Tibial artery (tissue), 4 donors: ENCODE measurements at regions not wholly inside any gene's neighbourhood (a gene's known extent, or its start where the extent isn't known, plus 50 kb on each side); places are given as distances from the start of the nearest gene placed in this dataset.
A peak's percentile ranks its signal among the peaks of the same experiment; 100 is the strongest.

Source experiments
- DNase-seq, 2 donors: peaks; one replicate each; pipeline ENCODE4 v3.0.0-alpha.2; 2019
- H3K27ac ChIP-seq, 2 donors: fragments of 200-600 bp; sonication (generic) in 1 of 2; 1 replicate in 1 of 2; 2 replicates in 1 of 2; pipeline ENCODE4 v1.5.1; 2018 to 2019; ENCODE audit warnings: mild to moderate bottlenecking in 1 of 2
- H3K27me3 ChIP-seq, 2 donors: fragments of 200-600 bp; sonication (generic) in 1 of 2; one replicate each; pipeline versions ENCODE4 v1.5.1 to v1.6.0; 2016 to 2019
- H3K36me3 ChIP-seq, 3 donors: fragments of 200-600 bp; sonication (generic) in 2 of 3; one replicate each; pipeline ENCODE4 v1.5.1; 2016 to 2019; ENCODE audit warnings: mild to moderate bottlenecking in 2 of 3
- H3K4me1 ChIP-seq, 4 donors: fragments of 200-600 bp; sonication (generic) in 2 of 4; 1 replicate in 3 of 4; 2 replicates in 1 of 4; pipeline ENCODE4 v1.5.1; 2016 to 2019
- H3K4me3 ChIP-seq, 2 donors: fragments of 200-600 bp; sonication (generic) in 1 of 2; 1 replicate in 1 of 2; 2 replicates in 1 of 2; pipeline ENCODE4 v1.5.1; 2018 to 2019; ENCODE audit warnings: mild to moderate bottlenecking in 2 of 2
- H3K9me3 ChIP-seq, 3 donors: fragments of 200-600 bp; sonication (generic) in 1 of 3; one replicate each; pipeline ENCODE4 v1.5.1; 2016 to 2019
- CTCF ChIP-seq, 2 experiments: fragments of 200-600 bp in 1 of 2; fragments of 450-650 bp in 1 of 2; IDR thresholded peaks; one replicate each; pipeline ENCODE4 v1.5.1; 2017 to 2019; ENCODE audit warnings: antibody characterized with exemption in 2 of 2, mild to moderate bottlenecking in 1 of 2, moderate library complexity in 1 of 2
- intact Hi-C: fragments of 100-400 bp; cut with DNase I; formaldehyde crosslinking; loops from one replicate; pipeline ENCODE4 v1.15.0; 2023; ENCODE audit warnings: low total_unique reads

GRCh38 chr4:123984886-123985285 lies 588.3 kb downstream of the SPRY1 start:
- Histone ChIP-seq H3K4me1 (peaks cover 0 to 12% (median 11%) of the 10 kb centered on the region in 4 donors), H3K27ac (no peak overlapping the region), H3K27me3 (no peaks in the 10 kb centered on the region), H3K36me3 (no peaks in the 10 kb centered on the region), H3K9me3 (peaks cover 0 to 5% (median 0%) of the 10 kb centered on the region in 3 donors), H3K4me3 (no peak overlapping the region)
- intact Hi-C loops = no loop called here
- DNase-seq = no peak
- no peak for TF ChIP-seq CTCF (IDR thresholded peaks at IDR 0.05)

DNA sequence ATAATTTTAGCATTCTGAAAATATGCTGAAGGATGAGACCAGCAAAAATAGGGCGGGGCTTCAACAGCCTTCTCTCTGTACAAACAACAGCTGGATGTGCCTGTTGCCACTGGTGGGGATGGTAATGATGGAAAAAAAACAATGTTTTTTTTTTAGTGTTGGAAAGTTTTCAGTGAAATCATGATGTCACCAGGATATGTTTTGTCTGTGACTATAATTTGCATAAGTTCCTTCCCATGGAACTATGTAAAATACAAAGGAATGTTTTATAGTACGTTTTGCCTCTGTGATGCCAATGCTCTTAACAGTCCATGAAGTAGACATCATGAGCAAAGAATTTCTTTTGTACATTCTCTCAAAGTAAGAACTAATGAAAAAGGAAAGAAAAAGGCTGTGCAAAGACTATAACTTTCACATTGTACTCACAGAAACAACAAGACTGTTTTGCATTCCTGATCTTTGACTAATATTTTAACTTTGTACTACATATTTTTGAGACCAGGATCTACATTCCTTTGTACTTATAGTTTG lies 589.7 kb downstream of the SPRY1 start:
- H3K27ac ChIP-seq = no peak overlapping the region
- intact Hi-C loops = no loop called here

DNA sequence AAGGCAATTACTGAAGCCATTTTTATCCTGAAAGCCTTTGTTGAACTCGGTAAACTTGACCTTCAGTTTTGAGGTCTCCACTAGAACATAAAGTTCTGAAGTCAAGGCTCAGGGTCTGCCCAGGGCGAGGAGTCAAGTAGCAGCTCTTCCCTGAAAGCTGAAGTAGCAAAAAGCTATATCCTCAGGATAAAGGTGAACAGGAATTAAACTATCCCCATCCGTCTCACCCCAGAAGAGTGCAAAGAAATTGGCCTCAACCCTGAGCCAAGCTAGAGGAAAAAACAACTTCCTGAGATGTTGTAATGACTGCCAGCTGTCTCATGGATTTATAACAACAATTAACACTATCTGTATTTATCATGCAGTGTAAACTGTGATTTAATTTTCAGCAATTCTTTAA lies 590.8 kb downstream of the SPRY1 start:
- DNase-seq = no peak
- Histone ChIP-seq H3K36me3 (no peaks in the 10 kb centered on the region), H3K4me3 (no peak overlapping the region), H3K9me3 (peaks cover 0 to 6% (median 5%) of the 10 kb centered on the region in 3 donors), H3K4me1 (peaks cover 0 to 12% (median 11%) of the 10 kb centered on the region in 4 donors), H3K27ac (no peak overlapping the region), H3K27me3 (no peaks in the 10 kb centered on the region)
- no peak for TF ChIP-seq CTCF (IDR thresholded peaks at IDR 0.05)
- intact Hi-C loops = no loop called here

More for the DNA sequence above, 589.7 kb downstream of the SPRY1 start:
- no peak for TF ChIP-seq CTCF (IDR thresholded peaks at IDR 0.05)
- Histone ChIP-seq H3K27me3 (no peaks in the 10 kb centered on the region), H3K4me1 (peaks cover 0 to 12% (median 11%) of the 10 kb centered on the region in 4 donors), H3K9me3 (peaks cover 0 to 5% (median 0%) of the 10 kb centered on the region in 3 donors), H3K36me3 (no peaks in the 10 kb centered on the region), H3K4me3 (no peak overlapping the region)
- peak; percentile 63 to 65 for DNase-seq

DNA sequence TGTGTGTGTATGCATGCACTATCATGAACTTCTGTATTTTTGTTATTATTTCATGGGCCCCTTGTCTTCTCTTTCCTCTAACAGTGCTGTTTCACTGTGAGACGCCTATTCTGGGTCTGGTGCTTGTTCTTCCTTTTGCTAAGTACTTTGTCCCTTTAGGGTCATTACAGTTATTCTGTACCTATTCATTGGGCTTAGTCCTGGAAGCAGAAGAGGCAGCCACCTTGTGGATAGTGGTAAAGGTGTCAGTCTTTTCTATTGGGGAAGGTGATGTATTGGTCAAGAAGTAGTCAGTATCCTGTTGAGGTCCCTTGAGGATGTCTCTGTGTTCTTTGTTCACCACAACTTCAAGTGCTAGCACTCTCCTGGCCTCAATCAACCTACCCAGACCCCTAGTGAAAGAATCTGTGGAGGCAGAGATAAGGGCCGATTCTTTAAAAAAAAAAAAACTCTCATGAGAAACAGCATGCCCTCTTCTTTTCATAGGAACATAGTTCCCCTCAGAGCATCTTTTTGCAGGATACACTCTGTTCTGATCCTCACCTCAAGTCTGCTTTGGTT lies 593.8 kb downstream of the SPRY1 start:
- Histone ChIP-seq H3K4me1 (peaks cover 0 to 12% (median 10%) of the 10 kb centered on the region in 4 donors), H3K36me3 (no peaks in the 10 kb centered on the region), H3K4me3 (no peak overlapping the region), H3K9me3 (peaks cover 0 to 7% (median 0%) of the 10 kb centered on the region in 3 donors), H3K27ac (no peak overlapping the region), H3K27me3 (no peaks in the 10 kb centered on the region)
- DNase-seq = no peak
- no peak for TF ChIP-seq CTCF (IDR thresholded peaks at IDR 0.05)
- intact Hi-C loops = no loop called here

DNA sequence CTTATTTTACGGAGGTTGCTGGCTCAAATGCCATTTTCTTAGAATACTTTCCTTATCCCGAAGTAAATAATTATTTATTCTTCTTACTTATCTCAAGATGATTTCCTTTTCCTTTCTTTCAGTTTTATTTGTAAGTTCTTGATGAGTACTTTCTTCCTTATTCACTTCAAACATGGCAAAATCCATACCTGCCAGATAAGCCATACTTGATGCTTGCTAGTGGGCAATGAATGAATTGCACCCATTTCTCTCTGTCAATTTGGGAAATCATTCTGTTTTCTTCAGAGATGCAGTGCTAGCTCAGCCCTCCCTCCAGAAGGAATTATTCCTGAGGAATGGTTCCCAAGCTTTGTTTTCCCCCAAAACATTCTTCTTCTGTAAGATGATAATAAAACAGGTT lies 598.3 kb downstream of the SPRY1 start:
- TF ChIP-seq CTCF (IDR thresholded peaks at IDR 0.05) = no peak

More for the DNA sequence above, 598.3 kb downstream of the SPRY1 start:
- intact Hi-C loops = no loop called here
- no peak overlapping the region for H3K4me3 ChIP-seq
- no peaks in the 10 kb centered on the region for H3K36me3 ChIP-seq
- DNase-seq = no peak
- peaks cover 0 to 7% (median 0%) of the 10 kb centered on the region in 3 donors for H3K9me3 ChIP-seq
- no peak overlapping the region for H3K27ac ChIP-seq
- H3K4me1 ChIP-seq = no peaks in the 10 kb centered on the region
- no peaks in the 10 kb centered on the region for H3K27me3 ChIP-seq
